Suprapubic skin (tissue), 4 donors: ENCODE measurements at regions not wholly inside any gene's neighbourhood (a gene's known extent, or its start where the extent isn't known, plus 50 kb on each side); places are given as distances from the start of the nearest gene placed in this dataset.

ENCODE experiments used
- CTCF ChIP-seq, 2 donors: fragments of 200-600 bp in 1 of 2; fragments of 450-650 bp in 1 of 2; sonication (generic) in 1 of 2; IDR thresholded peaks; one replicate each; pipeline ENCODE4 v1.5.1; 2016 to 2019; ENCODE audit warnings: antibody characterized with exemption in 2 of 2, mild to moderate bottlenecking in 1 of 2, moderate library complexity in 1 of 2
- EP300 ChIP-seq: sonication (generic); formaldehyde crosslinking; IDR thresholded peaks from one replicate; pipeline ENCODE4 v1.6.1; 2017; ENCODE audit warnings: antibody characterized with exemption
- POLR2A ChIP-seq, 2 donors: fragments of 450-650 bp; IDR thresholded peaks; one replicate each; pipeline ENCODE4 v1.6.1; 2017; ENCODE audit warnings: antibody characterized with exemption in 2 of 2, mild to moderate bottlenecking in 2 of 2, moderate library complexity in 2 of 2
- POLR2AphosphoS5 ChIP-seq, 3 donors: sonication (generic); formaldehyde crosslinking; IDR thresholded peaks; one replicate each; pipeline ENCODE4 v1.6.1; 2017; ENCODE audit warnings: antibody characterized with exemption in 3 of 3

- TF ChIP-seq CTCF (IDR thresholded peaks at IDR 0.05) (no peak), POLR2AphosphoS5 (IDR thresholded peaks at IDR 0.05) (no peak), POLR2A (IDR thresholded peaks at IDR 0.05) (no peak), EP300 (no peak)
These were observed 1510.1 kb downstream of the MAT2B start for GRCh38 chr5:165015547-165015946.
